DOHH2 (cell line): ENCODE measurements at regions not wholly inside any gene's neighbourhood (a gene's known extent, or its start where the extent isn't known, plus 50 kb on each side); places are given as distances from the start of the nearest gene placed in this dataset.

Experiments
- H3F3A ChIP-seq: fragments of 200-600 bp; sonication (generic), shearing (Covaris generic); 2 replicates; pipeline ENCODE4 v1.6.0; 2016; ENCODE audit warnings: antibody characterized with exemption, mild to moderate bottlenecking; ENCODE audit not compliant: control insufficient read depth, insufficient read depth
- H3K27ac ChIP-seq: fragments of 200-600 bp; sonication (generic); 2 replicates; pipeline ENCODE4 v1.5.1; 2014; ENCODE audit warnings: low read depth, mild to moderate bottlenecking, low read length, moderate library complexity
- H3K27me3 ChIP-seq: fragments of 200-600 bp; sonication (generic); 2 replicates; pipeline ENCODE4 v1.6.1; 2014; ENCODE audit warnings: mild to moderate bottlenecking, low read length, mixed read lengths; ENCODE audit not compliant: control insufficient read depth
- H3K36me3 ChIP-seq: fragments of 200-600 bp; sonication (generic); 2 replicates; pipeline ENCODE4 v1.6.1; 2014; ENCODE audit warnings: mild to moderate bottlenecking, low read length, moderate library complexity, mixed read lengths; ENCODE audit not compliant: control insufficient read depth
- H3K4me1 ChIP-seq: fragments of 200-600 bp; sonication (generic); 2 replicates; pipeline ENCODE4 v1.6.1; 2014; ENCODE audit warnings: mild to moderate bottlenecking, low read length, mixed read lengths; ENCODE audit not compliant: control insufficient read depth
- H3K4me2 ChIP-seq: fragments of 200-600 bp; sonication (generic); 2 replicates; pipeline ENCODE4 v1.6.0; 2014; ENCODE audit warnings: mild to moderate bottlenecking, low read length, moderate library complexity
- H3K4me3 ChIP-seq: fragments of 200-600 bp; sonication (generic); 2 replicates; pipeline ENCODE4 v1.5.1; 2014; ENCODE audit warnings: mild to moderate bottlenecking, low read length, mixed read lengths
- H3K79me2 ChIP-seq: fragments of 200-600 bp; sonication (generic); 2 replicates; pipeline ENCODE4 v1.6.1; 2014; ENCODE audit warnings: mild to moderate bottlenecking, low read length, mixed read lengths; ENCODE audit not compliant: control insufficient read depth
- H3K9me2 ChIP-seq: fragments of 200-600 bp; sonication (generic); replicated peaks from 2 replicates; pipeline ENCODE4 v1.6.1; 2014; ENCODE audit warnings: mild to moderate bottlenecking, low read length, mixed read lengths; ENCODE audit not compliant: control insufficient read depth
- H3K9me3 ChIP-seq: fragments of 200-600 bp; sonication (generic); 2 replicates; pipeline ENCODE4 v1.6.1; 2014; ENCODE audit warnings: antibody characterized with exemption, low read length, mixed read lengths; ENCODE audit not compliant: control insufficient read depth, insufficient read depth
- H4K20me1 ChIP-seq: fragments of 200-600 bp; sonication (generic); 2 replicates; pipeline ENCODE4 v1.6.0; 2014; ENCODE audit warnings: low read depth, mild to moderate bottlenecking, antibody characterized with exemption, low read length, moderate library complexity; ENCODE audit not compliant: control insufficient read depth, insufficient read depth
- CTCF ChIP-seq: fragments of 200-600 bp; sonication (generic); IDR thresholded peaks from one replicate; pipeline ENCODE4 v1.5.1; 2014; ENCODE audit warnings: antibody characterized with exemption, mild to moderate bottlenecking, low read depth, low read length; ENCODE audit not compliant: poor library complexity, severe bottlenecking
- EZH2phosphoT487 ChIP-seq: fragments of 200-600 bp; sonication (generic); IDR thresholded peaks from 2 replicates; pipeline ENCODE4 v1.6.1; 2017; ENCODE audit warnings: borderline replicate concordance, mild to moderate bottlenecking, antibody characterized with exemption, low read length, moderate library complexity, mixed read lengths

- Histone ChIP-seq H4K20me1 (no peaks in the 10 kb centered on the region), H3K9me2 (no peaks in the 10 kb centered on the region), H3K4me3 (no peak overlapping the region), H3K79me2 (no peaks in the 10 kb centered on the region), H3K36me3 (no peaks in the 10 kb centered on the region), H3K27me3 (no peaks in the 10 kb centered on the region), H3F3A (no peaks in the 10 kb centered on the region), H3K4me2 (no peak overlapping the region), H3K4me1 (no peaks in the 10 kb centered on the region), H3K27ac (no peak overlapping the region), H3K9me3 (peaks cover 7% of the 10 kb centered on the region; the same call in 1 of the 2 replicates)
- TF ChIP-seq EZH2phosphoT487 (no peak), CTCF (peak; percentile 66)
Measured at GRCh38 chr17:55601874-55602364, 90.7 kb upstream of the SMIM36 start.

GRCh38 chr17:55598495-55598894, 87.2 kb upstream of the SMIM36 start:
- peaks cover 4% of the 10 kb centered on the region for H3K4me1 ChIP-seq
- H3K9me2 ChIP-seq, result no peaks in the 10 kb centered on the region
- no peaks in the 10 kb centered on the region for H3K36me3 ChIP-seq
- no peaks in the 10 kb centered on the region for H3K79me2 ChIP-seq
- H3K4me2 ChIP-seq, result no peak overlapping the region
- no peaks in the 10 kb centered on the region for H3F3A ChIP-seq
- no peak for TF ChIP-seq EZH2phosphoT487
- TF ChIP-seq CTCF, result no peak
- H3K27ac ChIP-seq, result no peak overlapping the region
- peaks cover 7% of the 10 kb centered on the region; the same call in 1 of the 2 replicates for H3K9me3 ChIP-seq
- no peaks in the 10 kb centered on the region for H3K27me3 ChIP-seq
- no peaks in the 10 kb centered on the region for H4K20me1 ChIP-seq
- H3K4me3 ChIP-seq, result no peak overlapping the region

GRCh38 chr17:55588446-55589242, 77.4 kb upstream of the SMIM36 start:
- H3K27ac ChIP-seq, result no peak overlapping the region
- H3K9me2 ChIP-seq, result no peaks in the 10 kb centered on the region
- no peaks in the 10 kb centered on the region for H3K9me3 ChIP-seq
- TF ChIP-seq EZH2phosphoT487 (no peak), CTCF (no peak)
- H3F3A ChIP-seq, result no peaks in the 10 kb centered on the region
- H3K36me3 ChIP-seq, result no peaks in the 10 kb centered on the region
- H3K4me2 ChIP-seq, result no peak overlapping the region
- no peaks in the 10 kb centered on the region for H4K20me1 ChIP-seq
- no peaks in the 10 kb centered on the region for H3K4me1 ChIP-seq
- H3K4me3 ChIP-seq, result no peak overlapping the region
- H3K79me2 ChIP-seq, result no peaks in the 10 kb centered on the region
- no peaks in the 10 kb centered on the region for H3K27me3 ChIP-seq
